ENCODE measurements at regions not wholly inside any gene's neighbourhood (a gene's known extent, or its start where the extent isn't known, plus 50 kb on each side); places are given as distances from the start of the nearest gene placed in this dataset.

DNA sequence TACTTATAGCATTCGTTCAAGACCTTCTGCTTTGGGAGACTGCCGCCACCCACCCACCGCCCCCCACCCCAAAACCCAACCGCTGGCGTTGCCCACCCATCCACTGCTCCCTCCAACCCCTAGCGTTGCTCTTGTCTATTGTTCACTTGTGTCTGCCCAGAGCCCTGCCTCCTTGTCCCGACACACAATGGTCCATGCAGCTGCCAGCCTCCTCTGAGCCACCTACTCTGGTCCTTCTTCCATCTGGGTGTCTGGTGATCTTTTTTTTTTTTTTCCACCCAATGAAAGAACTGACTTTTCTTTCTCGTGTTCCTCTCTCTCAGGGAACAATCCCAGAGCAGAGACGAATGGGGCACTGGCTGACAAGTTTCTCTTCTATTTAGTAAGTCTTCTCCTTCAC, 256.0 kb upstream of the SESN3 start:
- intact Hi-C loops (cut with micrococcal nuclease) = no loop called here
- no peak overlapping the region for H2AFZ ChIP-seq (ENCODE audit: low read depth, low read length)
- H3K36me3 ChIP-seq (ENCODE audit: control insufficient read depth in 2 of 2, extremely low read depth in 1 of 2, insufficient read depth in 2 of 2, low read length in 2 of 2) = no peaks in the 10 kb centered on the region
- no peaks in the 10 kb centered on the region for H3K79me2 ChIP-seq (ENCODE audit: control insufficient read depth, insufficient read depth, low read length)
- FAIRE-seq (no peak), DNase-seq (ENCODE audit: low read depth, low spot score) (no peak)
- H4K20me1 ChIP-seq (replicated peaks; ENCODE audit: control insufficient read depth, extremely low read depth, insufficient read depth, low read length) = no peaks in the 10 kb centered on the region
- no peak overlapping the region for H3K9ac ChIP-seq (replicated peaks; ENCODE audit: extremely low read depth, insufficient read depth, low read length)
- H3K27ac ChIP-seq (ENCODE audit: insufficient read depth, low read depth, low read length) = no peak overlapping the region
- TF ChIP-seq EZH2 (IDR thresholded peaks at IDR 0.05; ENCODE audit: borderline replicate concordance, low read depth, low read length, severe bottlenecking) (no peak), POLR2AphosphoS5 (IDR thresholded peaks at IDR 0.05; ENCODE audit: insufficient read depth, low read depth, low read length) (no peak)
- TF ChIP-seq, protein P1, sequence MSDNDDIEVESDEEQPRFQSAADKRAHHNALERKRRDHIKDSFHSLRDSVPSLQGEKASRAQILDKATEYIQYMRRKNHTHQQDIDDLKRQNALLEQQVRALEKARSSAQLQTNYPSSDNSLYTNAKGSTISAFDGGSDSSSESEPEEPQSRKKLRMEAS (IDR thresholded peaks at IDR 0.05; ENCODE audit: insufficient read depth, insufficient read length) = no peak
- H3K27me3 ChIP-seq (ENCODE audit: control insufficient read depth in 2 of 2, insufficient read depth in 2 of 2, low read length in 2 of 2) = peaks cover 0 to 2% of the 10 kb centered on the region in 2 experiments
- dilution Hi-C loops (cut with MboI; ENCODE audit: extremely low pct_ligation_motif_present, low sequenced_read_pairs) = no loop called here
- ChIA-PET POLR2A (no interaction called here), CTCF (no interaction called here)
- no peaks in the 10 kb centered on the region for H3K9me3 ChIP-seq (replicated peaks; ENCODE audit: control insufficient read depth, insufficient read depth, low read length)
- no peaks in the 10 kb centered on the region for H3K4me1 ChIP-seq (ENCODE audit: control insufficient read depth, extremely low read depth, insufficient read depth, low read length)
- BruUV-seq (replicated peaks) = no TSS peak
- no peaks in the 10 kb centered on the region for H3K9me1 ChIP-seq (replicated peaks; ENCODE audit: control insufficient read depth, extremely low read depth, insufficient read depth, low read length)
- H3K4me2 ChIP-seq (ENCODE audit: insufficient read depth, low read length) = no peak overlapping the region
- H3K4me3 ChIP-seq (replicated peaks in 1 of 3; ENCODE audit: insufficient read depth in 1 of 3, low read depth in 1 of 3, low read length in 3 of 3) = no peak overlapping the region

- Histone ChIP-seq H4K20me1 (replicated peaks; ENCODE audit: control insufficient read depth, extremely low read depth, insufficient read depth, low read length) (no peaks in the 10 kb centered on the region), H3K36me3 (ENCODE audit: control insufficient read depth in 2 of 2, extremely low read depth in 1 of 2, insufficient read depth in 2 of 2, low read length in 2 of 2) (no peaks in the 10 kb centered on the region), H3K79me2 (ENCODE audit: control insufficient read depth, insufficient read depth, low read length) (no peaks in the 10 kb centered on the region), H3K27ac (ENCODE audit: insufficient read depth, low read depth, low read length) (no peak overlapping the region), H3K9ac (replicated peaks; ENCODE audit: extremely low read depth, insufficient read depth, low read length) (no peak overlapping the region), H3K4me3 (replicated peaks in 1 of 3; ENCODE audit: insufficient read depth in 1 of 3, low read depth in 1 of 3, low read length in 3 of 3) (no peak overlapping the region), H3K4me1 (ENCODE audit: control insufficient read depth, extremely low read depth, insufficient read depth, low read length) (no peaks in the 10 kb centered on the region), H2AFZ (ENCODE audit: low read depth, low read length) (no peak overlapping the region), H3K4me2 (ENCODE audit: insufficient read depth, low read length) (no peak overlapping the region), H3K9me3 (replicated peaks; ENCODE audit: control insufficient read depth, insufficient read depth, low read length) (no peaks in the 10 kb centered on the region), H3K9me1 (replicated peaks; ENCODE audit: control insufficient read depth, extremely low read depth, insufficient read depth, low read length) (no peaks in the 10 kb centered on the region), H3K27me3 (ENCODE audit: control insufficient read depth in 2 of 2, insufficient read depth in 2 of 2, low read length in 2 of 2) (peaks cover 0 to 2% of the 10 kb centered on the region in 2 experiments)
- no TSS peak for BruUV-seq (replicated peaks)
- POLR2A ChIA-PET = no interaction called here
- TF ChIP-seq GATA2 (IDR thresholded peaks at IDR 0.05; ENCODE audit: insufficient read depth, insufficient read length, low read depth, low read length) (no peak), FOS (IDR thresholded peaks at IDR 0.05; ENCODE audit: borderline replicate concordance, insufficient read depth, low read length) (no peak), CTCF (IDR thresholded peaks at IDR 0.05; ENCODE audit: extremely low read depth in 1 of 2, insufficient read depth in 1 of 2, low read depth in 1 of 2, low read length in 2 of 2) (no peak), POLR2AphosphoS5 (IDR thresholded peaks at IDR 0.05; ENCODE audit: insufficient read depth, low read depth, low read length) (no peak), JUN (IDR thresholded peaks at IDR 0.05; ENCODE audit: borderline replicate concordance, insufficient read depth, insufficient read length, low read depth) (no peak), MYC (IDR thresholded peaks at IDR 0.05; ENCODE audit: low read depth, low read length) (no peak), EZH2 (IDR thresholded peaks at IDR 0.05; ENCODE audit: borderline replicate concordance, low read depth, low read length, severe bottlenecking) (no peak), POLR2A (IDR thresholded peaks at IDR 0.05; ENCODE audit: low read depth, low read length) (no peak)
- TF ChIP-seq, protein P1 (IDR thresholded peaks at IDR 0.05; ENCODE audit: insufficient read depth, insufficient read length) = no peak
- no peak for DNase-seq (ENCODE audit: low read depth, low spot score)
- CTCF ChIA-PET = no interaction called here
- FAIRE-seq = no peak
- dilution Hi-C loops (cut with MboI; ENCODE audit: extremely low pct_ligation_motif_present, low sequenced_read_pairs) (no loop called here), intact Hi-C loops (cut with micrococcal nuclease) (no loop called here)
These were observed 255.5 kb upstream of the SESN3 start for GRCh38 chr11:95486466-95486865.

All from endothelial cell of umbilical vein (primary cell).